ENCODE measurements at regions not wholly inside any gene's neighbourhood (a gene's known extent, or its start where the extent isn't known, plus 50 kb on each side); places are given as distances from the start of the nearest gene placed in this dataset.
"Not testable (repeated sequence)": the region's sequence is repeated elsewhere in the genome, so short reads cannot be mapped to it uniquely, and the experiment has no call there.

DNA sequence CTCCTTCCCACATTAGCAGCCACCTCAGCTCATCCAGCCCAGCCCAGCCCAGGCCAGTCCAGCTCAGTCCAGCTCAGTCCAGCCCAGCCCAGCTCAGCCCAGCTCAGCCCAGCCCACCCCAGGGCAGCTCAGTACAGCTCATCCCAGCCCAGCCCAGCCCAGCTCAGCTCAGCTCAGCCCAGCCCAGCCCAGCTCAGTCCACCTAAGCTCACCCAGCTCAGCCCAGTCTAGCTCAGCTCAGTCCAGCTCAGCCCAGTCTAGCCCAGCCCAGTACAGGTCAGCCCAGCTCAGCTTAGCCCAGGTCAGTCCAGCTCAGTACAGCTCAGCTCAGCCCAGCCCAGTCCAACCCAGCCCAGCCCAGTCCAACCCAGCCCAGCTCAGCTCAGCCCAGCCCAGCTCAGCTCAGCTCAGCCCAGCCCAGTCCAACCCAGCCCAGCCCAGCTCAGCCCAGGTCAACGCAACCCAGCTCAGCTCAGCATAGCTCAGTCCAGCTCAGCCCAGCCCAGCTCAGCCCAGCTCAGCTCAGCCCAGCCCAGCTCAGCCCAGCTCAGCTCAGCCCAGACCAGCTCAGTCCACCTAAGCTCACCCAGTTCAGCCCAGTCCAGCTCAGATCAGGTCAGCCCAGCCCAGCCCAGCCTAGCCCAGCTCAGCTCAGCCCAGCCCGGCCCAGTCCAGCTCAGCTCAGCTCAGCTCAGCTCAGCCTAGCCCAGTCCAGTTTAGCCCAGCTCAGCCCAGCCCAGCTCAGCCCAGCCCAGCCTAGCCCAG is 63.0 kb downstream of the TMEM121 start:
- H3K36me3 ChIP-seq (ENCODE audit: control insufficient read depth in 5 of 5, insufficient read depth in 5 of 5, low read length in 5 of 5): no peaks in the 10 kb centered on the region
- no peaks in the 10 kb centered on the region for H3K4me1 ChIP-seq (ENCODE audit: control insufficient read depth in 5 of 5, insufficient read depth in 5 of 5, low read length in 5 of 5)
- H3K27ac ChIP-seq (ENCODE audit: low read depth, low read length): no peak overlapping the region
- no peak overlapping the region for H3K9ac ChIP-seq (ENCODE audit: low read length in 5 of 5)
- H3K9me3 ChIP-seq (ENCODE audit: control insufficient read depth in 5 of 5, low read length in 5 of 5): no peaks in the 10 kb centered on the region
- H3K27me3 ChIP-seq (ENCODE audit: control insufficient read depth in 5 of 5, insufficient read depth in 4 of 5, low read length in 5 of 5): no peaks in the 10 kb centered on the region
- H3K4me3 ChIP-seq (ENCODE audit: low read depth in 1 of 5, low read length in 5 of 5): no peak overlapping the region

DNA sequence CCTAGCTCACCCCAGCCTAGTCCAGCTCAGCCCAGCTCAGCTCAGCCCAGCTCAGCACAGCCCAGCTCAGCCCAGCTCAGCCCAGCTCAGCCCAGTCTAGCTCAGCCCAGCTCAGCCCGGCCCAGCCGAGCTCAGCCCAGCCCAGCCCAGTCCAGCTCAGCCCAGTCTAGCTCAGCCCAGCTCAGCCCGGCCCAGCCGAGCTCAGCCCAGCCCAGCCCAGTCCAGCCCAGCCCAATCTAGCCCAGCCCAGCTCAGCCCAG is 63.5 kb downstream of the TMEM121 start:
- H3K27ac ChIP-seq (ENCODE audit: low read depth, low read length); H3K9ac ChIP-seq (ENCODE audit: low read length in 5 of 5); H3K4me3 ChIP-seq (ENCODE audit: low read depth in 1 of 5, low read length in 5 of 5); H3K27me3 ChIP-seq (ENCODE audit: control insufficient read depth in 5 of 5, insufficient read depth in 4 of 5, low read length in 5 of 5); H3K9me3 ChIP-seq (ENCODE audit: control insufficient read depth in 5 of 5, low read length in 5 of 5); H3K36me3 ChIP-seq (ENCODE audit: control insufficient read depth in 5 of 5, insufficient read depth in 5 of 5, low read length in 5 of 5); H3K4me1 ChIP-seq (ENCODE audit: control insufficient read depth in 5 of 5, insufficient read depth in 5 of 5, low read length in 5 of 5): not testable (repeated sequence)

DNA sequence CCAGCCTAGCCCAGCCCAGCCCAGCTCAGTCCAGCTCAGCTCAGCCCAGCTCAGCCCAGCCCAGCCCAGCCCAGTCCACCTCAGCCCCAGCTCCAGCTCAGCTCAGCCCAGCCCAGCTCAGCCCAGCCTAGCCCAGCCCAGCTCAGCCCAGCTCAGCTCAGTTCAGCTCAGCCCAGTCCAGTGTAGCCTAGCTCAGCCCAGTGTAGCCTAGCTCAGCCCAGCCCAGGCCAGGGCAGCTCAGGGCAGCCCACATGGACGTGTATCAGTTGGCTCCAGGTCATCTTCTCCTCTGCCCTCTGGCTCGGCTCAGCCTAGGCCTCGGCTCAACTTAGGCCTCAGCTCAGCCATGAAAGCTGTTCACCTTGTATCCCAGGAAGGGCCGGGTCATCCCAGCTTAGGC is 64.7 kb downstream of the TMEM121 start:
- Histone ChIP-seq H3K36me3 (ENCODE audit: control insufficient read depth in 5 of 5, insufficient read depth in 5 of 5, low read length in 5 of 5) (no peaks in the 10 kb centered on the region), H3K4me3 (ENCODE audit: low read depth in 1 of 5, low read length in 5 of 5) (no peak overlapping the region), H3K9me3 (ENCODE audit: control insufficient read depth in 5 of 5, low read length in 5 of 5) (no peaks in the 10 kb centered on the region), H3K27me3 (ENCODE audit: control insufficient read depth in 5 of 5, insufficient read depth in 4 of 5, low read length in 5 of 5) (no peaks in the 10 kb centered on the region), H3K27ac (ENCODE audit: low read depth, low read length) (no peak overlapping the region), H3K9ac (ENCODE audit: low read length in 5 of 5) (no peak overlapping the region), H3K4me1 (ENCODE audit: control insufficient read depth in 5 of 5, insufficient read depth in 5 of 5, low read length in 5 of 5) (no peaks in the 10 kb centered on the region)

DNA sequence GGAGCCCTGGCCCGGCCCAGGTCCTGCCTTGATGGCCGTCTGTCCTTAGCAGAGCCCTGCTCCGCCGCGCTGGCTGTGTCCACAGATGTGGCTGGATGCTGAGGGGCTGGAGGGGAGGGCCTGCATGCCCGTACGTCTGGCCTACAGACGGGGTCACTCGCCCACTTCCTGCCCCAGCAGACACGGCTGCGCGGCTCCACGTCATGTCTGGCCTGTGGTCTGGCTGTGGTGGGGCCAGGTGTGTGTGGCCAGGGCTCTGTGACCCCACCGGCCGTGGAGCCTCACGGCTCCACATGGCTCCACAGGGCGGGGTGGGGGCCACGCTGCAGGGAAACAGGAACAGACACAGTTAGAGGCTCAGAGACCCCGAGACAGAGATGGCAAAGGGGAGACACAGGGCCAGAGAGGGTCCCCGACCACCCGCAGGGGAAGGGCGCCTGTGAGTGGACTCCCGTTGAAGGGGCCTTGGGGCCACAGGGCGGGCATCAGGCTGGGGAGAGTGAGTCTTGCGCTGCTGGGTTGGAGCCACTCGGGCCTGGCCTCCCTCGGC is 65.5 kb downstream of the TMEM121 start:
- H3K4me1 ChIP-seq (ENCODE audit: control insufficient read depth in 5 of 5, insufficient read depth in 5 of 5, low read length in 5 of 5); H3K27me3 ChIP-seq (ENCODE audit: control insufficient read depth in 5 of 5, insufficient read depth in 4 of 5, low read length in 5 of 5); H3K9me3 ChIP-seq (ENCODE audit: control insufficient read depth in 5 of 5, low read length in 5 of 5); H3K36me3 ChIP-seq (ENCODE audit: control insufficient read depth in 5 of 5, insufficient read depth in 5 of 5, low read length in 5 of 5); H3K9ac ChIP-seq (ENCODE audit: low read length in 5 of 5); H3K27ac ChIP-seq (ENCODE audit: low read depth, low read length); H3K4me3 ChIP-seq (ENCODE audit: low read depth in 1 of 5, low read length in 5 of 5): not testable (repeated sequence)

DNA sequence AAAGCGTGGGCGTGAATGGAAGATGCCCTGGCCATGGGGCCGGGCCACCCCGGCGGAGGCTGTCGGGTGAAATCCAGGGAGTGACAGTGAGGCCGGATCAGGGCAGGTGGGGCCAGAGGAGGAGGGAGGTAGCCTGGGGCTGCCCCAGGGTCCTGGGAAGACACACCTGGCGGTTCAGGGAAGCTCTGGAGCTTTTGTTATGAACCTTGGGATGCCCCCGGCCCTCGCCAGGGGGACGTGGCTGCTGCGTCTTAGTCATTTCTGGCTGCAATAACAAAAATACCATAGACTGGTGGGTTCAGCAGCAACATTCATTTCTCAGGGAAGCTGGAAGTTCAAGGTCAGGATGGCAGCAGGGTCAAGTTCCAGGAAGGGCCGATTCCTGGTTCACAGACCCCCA is 66.3 kb downstream of the TMEM121 start:
- H3K9ac ChIP-seq (ENCODE audit: low read length in 5 of 5); H3K4me1 ChIP-seq (ENCODE audit: control insufficient read depth in 5 of 5, insufficient read depth in 5 of 5, low read length in 5 of 5); H3K9me3 ChIP-seq (ENCODE audit: control insufficient read depth in 5 of 5, low read length in 5 of 5); H3K27me3 ChIP-seq (ENCODE audit: control insufficient read depth in 5 of 5, insufficient read depth in 4 of 5, low read length in 5 of 5); H3K36me3 ChIP-seq (ENCODE audit: control insufficient read depth in 5 of 5, insufficient read depth in 5 of 5, low read length in 5 of 5); H3K4me3 ChIP-seq (ENCODE audit: low read depth in 1 of 5, low read length in 5 of 5); H3K27ac ChIP-seq (ENCODE audit: low read depth, low read length): not testable (repeated sequence)

DNA sequence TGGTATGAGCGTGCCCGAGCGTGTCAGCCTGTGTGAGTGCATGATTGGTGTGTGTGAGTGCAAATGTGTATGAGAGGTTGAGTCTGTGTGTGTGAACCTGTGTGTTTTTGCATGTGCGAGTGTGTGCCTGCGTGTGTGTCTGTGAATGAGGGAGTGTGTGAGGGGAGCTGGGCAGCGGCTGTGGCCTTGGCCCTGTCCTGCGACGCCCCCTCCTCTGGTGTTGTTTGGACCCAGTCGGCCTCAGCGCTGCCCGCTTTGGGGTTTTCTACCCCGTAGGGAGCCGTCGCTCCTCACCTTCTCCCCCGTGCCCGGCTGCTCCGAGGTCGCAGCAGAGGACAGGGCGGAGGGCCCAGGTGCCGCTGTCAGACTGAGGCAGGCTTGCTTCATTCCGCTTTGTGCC is 69.0 kb downstream of the TMEM121 start:
- H3K4me3 ChIP-seq (ENCODE audit: low read depth in 1 of 5, low read length in 5 of 5); H3K4me1 ChIP-seq (ENCODE audit: control insufficient read depth in 5 of 5, insufficient read depth in 5 of 5, low read length in 5 of 5); H3K27me3 ChIP-seq (ENCODE audit: control insufficient read depth in 5 of 5, insufficient read depth in 4 of 5, low read length in 5 of 5); H3K9me3 ChIP-seq (ENCODE audit: control insufficient read depth in 5 of 5, low read length in 5 of 5); H3K9ac ChIP-seq (ENCODE audit: low read length in 5 of 5); H3K27ac ChIP-seq (ENCODE audit: low read depth, low read length); H3K36me3 ChIP-seq (ENCODE audit: control insufficient read depth in 5 of 5, insufficient read depth in 5 of 5, low read length in 5 of 5): not testable (repeated sequence)

DNA sequence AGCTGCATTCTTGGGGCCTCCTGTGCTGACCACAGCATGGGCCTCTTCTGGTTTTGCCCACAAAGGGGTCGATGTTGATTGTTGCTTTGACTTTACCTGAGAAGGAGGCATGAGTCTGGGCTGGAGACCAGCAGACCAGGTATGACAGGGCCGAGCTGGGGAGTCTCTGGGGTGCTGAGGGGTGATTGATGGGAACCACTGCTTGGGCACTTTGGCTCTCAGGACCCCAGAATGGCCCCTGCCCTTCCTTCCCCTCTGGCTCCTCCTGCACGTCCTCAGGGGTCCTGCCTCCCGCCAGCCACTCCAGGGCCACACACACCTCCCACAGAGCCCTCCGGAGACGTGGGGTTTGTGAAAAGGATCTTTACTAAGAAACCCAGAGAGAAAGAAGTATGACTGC is 70.0 kb downstream of the TMEM121 start:
- not testable (repeated sequence) for H3K4me3 ChIP-seq (ENCODE audit: low read depth in 1 of 5, low read length in 5 of 5); H3K36me3 ChIP-seq (ENCODE audit: control insufficient read depth in 5 of 5, insufficient read depth in 5 of 5, low read length in 5 of 5); H3K9me3 ChIP-seq (ENCODE audit: control insufficient read depth in 5 of 5, low read length in 5 of 5); H3K27me3 ChIP-seq (ENCODE audit: control insufficient read depth in 5 of 5, insufficient read depth in 4 of 5, low read length in 5 of 5); H3K9ac ChIP-seq (ENCODE audit: low read length in 5 of 5); H3K27ac ChIP-seq (ENCODE audit: low read depth, low read length); H3K4me1 ChIP-seq (ENCODE audit: control insufficient read depth in 5 of 5, insufficient read depth in 5 of 5, low read length in 5 of 5)

DNA sequence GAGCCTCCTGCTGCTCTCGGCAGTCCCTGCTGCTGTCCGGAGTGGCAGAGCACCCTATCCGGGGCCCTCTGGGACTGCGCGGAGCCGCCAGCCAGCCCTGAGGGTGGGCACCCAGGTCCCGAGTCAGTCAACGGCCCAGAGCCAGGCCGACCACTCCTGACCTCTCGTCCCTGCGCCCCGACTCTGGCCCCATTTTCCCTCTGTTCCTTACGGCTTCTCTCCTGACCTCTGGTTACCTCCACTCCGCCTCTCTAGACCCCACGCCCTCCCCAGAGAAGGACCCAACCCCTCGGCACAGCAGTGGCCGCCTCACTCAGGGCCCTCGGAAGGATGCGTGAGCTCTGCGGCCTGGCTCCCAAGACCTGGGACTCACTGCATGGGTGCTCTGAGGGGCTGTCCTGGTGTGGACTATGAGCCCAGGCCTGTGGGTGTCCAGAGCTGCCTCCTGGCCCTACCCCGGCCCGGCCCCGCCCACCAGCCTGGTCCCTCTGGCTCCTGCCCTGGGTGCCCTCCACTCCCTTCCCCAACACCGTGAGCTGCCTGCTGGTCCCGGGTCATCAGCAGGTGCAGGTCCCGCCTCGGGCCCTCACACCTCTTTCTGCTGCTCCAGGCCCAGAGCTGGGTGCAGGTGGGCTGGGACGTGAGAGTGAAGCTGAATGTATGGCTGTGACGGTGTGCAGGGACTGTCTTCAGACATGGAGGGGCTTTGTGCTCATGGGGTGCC is 71.8 kb downstream of the TMEM121 start:
- not testable (repeated sequence) for H3K36me3 ChIP-seq (ENCODE audit: control insufficient read depth in 5 of 5, insufficient read depth in 5 of 5, low read length in 5 of 5); H3K9ac ChIP-seq (ENCODE audit: low read length in 5 of 5); H3K4me3 ChIP-seq (ENCODE audit: low read depth in 1 of 5, low read length in 5 of 5); H3K9me3 ChIP-seq (ENCODE audit: control insufficient read depth in 5 of 5, low read length in 5 of 5); H3K27me3 ChIP-seq (ENCODE audit: control insufficient read depth in 5 of 5, insufficient read depth in 4 of 5, low read length in 5 of 5); H3K4me1 ChIP-seq (ENCODE audit: control insufficient read depth in 5 of 5, insufficient read depth in 5 of 5, low read length in 5 of 5); H3K27ac ChIP-seq (ENCODE audit: low read depth, low read length)

DNA sequence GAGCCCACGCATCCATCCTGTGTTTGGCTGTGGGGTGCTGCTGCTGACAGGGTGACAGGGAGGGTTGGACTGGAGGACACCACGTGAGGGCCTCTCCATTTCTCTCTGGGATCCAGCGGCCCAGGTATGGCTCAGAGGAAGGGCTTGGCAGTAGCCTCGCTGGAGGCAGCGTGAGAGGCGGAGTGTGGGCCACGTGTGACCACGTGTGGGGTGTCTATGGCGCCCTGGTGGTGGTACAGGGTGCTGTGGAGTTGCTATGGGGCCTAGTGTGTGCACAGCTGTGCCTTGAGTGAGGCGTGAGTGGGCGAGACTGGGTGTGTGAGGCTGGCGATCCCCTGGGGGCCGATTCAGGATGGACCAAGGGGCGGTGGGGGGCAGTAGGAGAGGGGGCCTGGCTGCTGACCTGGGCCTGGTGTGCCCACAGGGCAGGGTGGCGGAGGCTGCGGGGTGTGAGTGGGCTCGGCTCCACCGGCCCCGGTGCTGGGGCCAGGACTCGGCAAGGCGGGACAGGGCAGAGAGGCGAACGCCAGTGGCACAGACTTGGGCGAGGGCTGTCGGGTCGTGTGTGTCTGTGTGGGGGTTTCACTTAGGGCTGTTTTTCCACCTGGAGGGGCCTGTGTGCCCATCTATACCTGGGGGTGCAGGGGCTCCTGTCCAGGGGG is 72.7 kb downstream of the TMEM121 start:
- H3K4me1 ChIP-seq (ENCODE audit: control insufficient read depth in 5 of 5, insufficient read depth in 5 of 5, low read length in 5 of 5); H3K27me3 ChIP-seq (ENCODE audit: control insufficient read depth in 5 of 5, insufficient read depth in 4 of 5, low read length in 5 of 5); H3K9ac ChIP-seq (ENCODE audit: low read length in 5 of 5); H3K27ac ChIP-seq (ENCODE audit: low read depth, low read length); H3K4me3 ChIP-seq (ENCODE audit: low read depth in 1 of 5, low read length in 5 of 5); H3K9me3 ChIP-seq (ENCODE audit: control insufficient read depth in 5 of 5, low read length in 5 of 5); H3K36me3 ChIP-seq (ENCODE audit: control insufficient read depth in 5 of 5, insufficient read depth in 5 of 5, low read length in 5 of 5): not testable (repeated sequence)

DNA sequence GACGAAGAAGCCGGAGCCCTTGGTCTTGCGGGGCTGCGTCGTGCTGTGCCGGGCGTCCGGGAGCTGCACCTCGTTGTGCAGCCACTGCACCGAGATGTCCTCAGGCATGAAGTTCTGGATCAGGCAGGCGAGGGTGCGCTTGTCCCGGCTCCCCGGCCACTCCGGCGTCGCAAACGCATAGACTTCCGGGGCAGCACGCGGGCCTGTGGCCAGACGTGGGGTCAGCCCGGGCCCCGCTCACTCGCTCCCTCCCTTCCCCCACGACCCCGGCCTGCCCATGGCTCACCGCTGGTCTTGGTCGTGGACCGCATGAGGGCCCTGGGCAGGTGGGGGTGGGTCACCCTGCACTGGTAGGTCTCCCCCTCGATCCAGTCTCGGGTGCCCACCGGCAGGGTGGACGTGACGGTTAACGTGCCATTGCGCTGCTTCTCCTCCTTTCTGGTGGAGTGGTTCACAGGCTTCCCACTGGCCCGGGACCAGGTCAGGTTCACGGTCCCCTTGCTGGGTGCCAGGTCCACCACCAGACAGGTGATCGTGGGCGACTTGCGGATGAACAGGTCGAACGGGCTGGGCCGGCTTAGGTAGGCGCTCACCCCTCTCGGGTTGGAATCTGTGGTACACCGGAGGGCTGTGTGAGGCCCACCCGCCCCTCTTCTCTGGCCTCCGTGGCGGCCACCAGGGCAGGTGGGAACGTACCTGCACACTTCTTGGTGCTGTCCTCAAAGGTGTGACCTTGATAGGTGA is 74.0 kb downstream of the TMEM121 start:
- H3K4me3 ChIP-seq (ENCODE audit: low read depth in 1 of 5, low read length in 5 of 5); H3K9me3 ChIP-seq (ENCODE audit: control insufficient read depth in 5 of 5, low read length in 5 of 5); H3K4me1 ChIP-seq (ENCODE audit: control insufficient read depth in 5 of 5, insufficient read depth in 5 of 5, low read length in 5 of 5); H3K27me3 ChIP-seq (ENCODE audit: control insufficient read depth in 5 of 5, insufficient read depth in 4 of 5, low read length in 5 of 5); H3K9ac ChIP-seq (ENCODE audit: low read length in 5 of 5); H3K27ac ChIP-seq (ENCODE audit: low read depth, low read length); H3K36me3 ChIP-seq (ENCODE audit: control insufficient read depth in 5 of 5, insufficient read depth in 5 of 5, low read length in 5 of 5): not testable (repeated sequence)
